OCI-LY7 (cell line): ENCODE measurements at regions not wholly inside any gene's neighbourhood (a gene's known extent, or its start where the extent isn't known, plus 50 kb on each side); places are given as distances from the start of the nearest gene placed in this dataset.

Source experiments
- BruUV-seq: library from RNA; stranded (reverse); fragments of 400-500 nt; replicated peaks from 2 replicates; lab custom pipeline; 2021; lab: Mats Ljungman, UMichigan
- CTCF ChIA-PET: fragments of 300-600 bp; sonication (Branson Sonifier 250); formaldehyde crosslinking; loops from one replicate; lab custom pipeline; 2022; ENCODE audit warnings: antibody characterized with exemption; ENCODE audit not compliant: unreplicated experiment; lab: Charles Lee
- POLR2A ChIA-PET: fragments of 300-600 bp; sonication (Branson Sonifier 250); formaldehyde crosslinking; loops from one replicate; lab custom pipeline; 2022; ENCODE audit warnings: antibody characterized with exemption; lab: Charles Lee
- DNase-seq: peaks from one replicate; pipeline ENCODE4 v3.0.0-alpha.2; 2015; ENCODE audit warnings: low spot score
- H2AFZ ChIP-seq: fragments of 200-600 bp; sonication (generic), shearing (Covaris generic); 2 replicates; pipeline ENCODE4 v1.6.1; 2014; ENCODE audit warnings: mild to moderate bottlenecking, antibody characterized with exemption, low read length, moderate library complexity
- H3K27ac ChIP-seq: fragments of 200-600 bp; sonication (generic); 2 replicates; pipeline ENCODE4 v1.5.1; 2014; ENCODE audit warnings: mixed run types, low read depth, mild to moderate bottlenecking, moderate library complexity, low read length, inconsistent platforms; ENCODE audit not compliant: poor library complexity, severe bottlenecking
- H3K36me3 ChIP-seq: fragments of 200-600 bp; sonication (generic); 2 replicates; pipeline ENCODE4 v1.6.1; 2014; ENCODE audit warnings: mild to moderate bottlenecking, antibody characterized with exemption, low read length, moderate library complexity, mixed read lengths; ENCODE audit not compliant: insufficient read depth
- H3K4me1 ChIP-seq: fragments of 200-600 bp; sonication (generic); 2 replicates; pipeline ENCODE4 v1.5.1; 2014; ENCODE audit warnings: mild to moderate bottlenecking, low read length; ENCODE audit not compliant: insufficient read depth, poor library complexity, severe bottlenecking
- H3K4me2 ChIP-seq: fragments of 200-600 bp; sonication (generic); 2 replicates; pipeline ENCODE4 v1.6.1; 2014; ENCODE audit warnings: mild to moderate bottlenecking, low read length
- H3K4me3 ChIP-seq: fragments of 200-600 bp; sonication (generic); 2 replicates; pipeline ENCODE4 v1.5.1; 2014; ENCODE audit warnings: mild to moderate bottlenecking, low read depth, low read length; ENCODE audit not compliant: poor library complexity, severe bottlenecking
- H3K79me2 ChIP-seq: fragments of 200-600 bp; sonication (generic); 2 replicates; pipeline ENCODE4 v1.6.1; 2016; ENCODE audit warnings: low read depth, mild to moderate bottlenecking, low read length, moderate library complexity, mixed read lengths; ENCODE audit not compliant: insufficient read depth
- H3K9me2 ChIP-seq: fragments of 200-600 bp; sonication (generic); 2 replicates; pipeline ENCODE4 v1.6.1; 2016; ENCODE audit warnings: mild to moderate bottlenecking, low read length, mixed read lengths; ENCODE audit not compliant: insufficient read depth
- H3K9me3 ChIP-seq: fragments of 200-600 bp; sonication (generic); 2 replicates; pipeline ENCODE4 v1.6.1; 2014; ENCODE audit warnings: mild to moderate bottlenecking, mixed run types, low read length, mixed read lengths
- H4K20me1 ChIP-seq: fragments of 200-600 bp; sonication (generic); 2 replicates; pipeline ENCODE4 v1.6.1; 2014; ENCODE audit warnings: mild to moderate bottlenecking, antibody characterized with exemption, low read length, moderate library complexity, mixed read lengths; ENCODE audit not compliant: insufficient read depth
- CTCF ChIP-seq: fragments of 200-600 bp; sonication (generic); conservative IDR thresholded peaks from 2 replicates; pipeline ENCODE4 v1.5.1; 2014; ENCODE audit warnings: mild to moderate bottlenecking, antibody characterized with exemption, low read length, moderate library complexity, mixed read lengths
- EZH2phosphoT487 ChIP-seq: fragments of 200-600 bp; sonication (generic); IDR thresholded peaks from 2 replicates; pipeline ENCODE4 v1.6.1; 2018; ENCODE audit warnings: low read depth, borderline replicate concordance, mild to moderate bottlenecking, mixed run types, antibody characterized with exemption, low read length, moderate library complexity, mixed read lengths
- intact Hi-C: fragments of 100-400 bp; cut with micrococcal nuclease; formaldehyde crosslinking; loops from one replicate; pipeline ENCODE4 v1.10.0; 2022; ENCODE audit not compliant: unreplicated experiment

- Histone ChIP-seq H4K20me1 (no peaks in the 10 kb centered on the region), H3K4me2 (no peak overlapping the region), H2AFZ (no peak overlapping the region), H3K36me3 (no peaks in the 10 kb centered on the region), H3K4me3 (no peak overlapping the region), H3K79me2 (no peaks in the 10 kb centered on the region), H3K4me1 (no peaks in the 10 kb centered on the region), H3K9me2 (no peaks in the 10 kb centered on the region), H3K9me3 (no peaks in the 10 kb centered on the region; the same call in 1 of the 2 replicates), H3K27ac (no peak overlapping the region)
- intact Hi-C loops: no loop called here
- ChIA-PET CTCF (no interaction called here), POLR2A (interaction anchor here (0.6 kb wide), 1 partner anchor 42 kb away, joined by 3 read pairs; no protein-coding TSS in a partner anchor)
- TF ChIP-seq CTCF (no peak), EZH2phosphoT487 (no peak)
- BruUV-seq: no TSS peak
- DNase-seq: no peak
Measured at GRCh38 chr5:122258840-122259239, 53.2 kb upstream of the SNCAIP start.

GRCh38 chr5:122259995-122260394, 52.0 kb upstream of the SNCAIP start:
- Histone ChIP-seq H3K9me2 (no peaks in the 10 kb centered on the region), H3K4me3 (no peak overlapping the region), H3K79me2 (no peaks in the 10 kb centered on the region), H3K27ac (no peak overlapping the region), H3K4me2 (no peak overlapping the region), H4K20me1 (no peaks in the 10 kb centered on the region), H3K36me3 (no peaks in the 10 kb centered on the region), H3K9me3 (no peaks in the 10 kb centered on the region; the same call in 1 of the 2 replicates), H3K4me1 (no peaks in the 10 kb centered on the region), H2AFZ (no peak overlapping the region)
- ChIA-PET POLR2A (no interaction called here), CTCF (no interaction called here)
- BruUV-seq: no TSS peak
- DNase-seq: no peak
- intact Hi-C loops: no loop called here
- TF ChIP-seq EZH2phosphoT487 (no peak), CTCF (no peak)

GRCh38 chr5:122262103-122262502, 49.9 kb upstream of the SNCAIP start:
- no peaks in the 10 kb centered on the region for H4K20me1 ChIP-seq
- ChIA-PET POLR2A (no interaction called here), CTCF (no interaction called here)
- H3K9me3 ChIP-seq: no peaks in the 10 kb centered on the region
- no peak overlapping the region for H3K4me3 ChIP-seq
- BruUV-seq: no TSS peak
- no peaks in the 10 kb centered on the region for H3K79me2 ChIP-seq
- no peaks in the 10 kb centered on the region for H3K4me1 ChIP-seq
- no peak overlapping the region for H3K4me2 ChIP-seq
- H3K9me2 ChIP-seq: no peaks in the 10 kb centered on the region
- intact Hi-C loops: no loop called here
- no peak for TF ChIP-seq EZH2phosphoT487
- no peak for TF ChIP-seq CTCF
- no peaks in the 10 kb centered on the region for H3K36me3 ChIP-seq
- no peak overlapping the region for H3K27ac ChIP-seq
- H2AFZ ChIP-seq: no peak overlapping the region
- no peak for DNase-seq
